ENCODE measurements at regions not wholly inside any gene's neighbourhood (a gene's known extent, or its start where the extent isn't known, plus 50 kb on each side); places are given as distances from the start of the nearest gene placed in this dataset.

GRCh38 chr5:174599992-174600391 lies 124.4 kb upstream of the MSX2 start:
- TF ChIP-seq EZH2 (IDR thresholded peaks at IDR 0.05; ENCODE audit: borderline replicate concordance, low read depth, low read length, severe bottlenecking), result no peak
- TF ChIP-seq CTCF (IDR thresholded peaks at IDR 0.05; ENCODE audit: extremely low read depth in 1 of 2, insufficient read depth in 1 of 2, low read depth in 1 of 2, low read length in 2 of 2), result no peak
- TF ChIP-seq POLR2A (IDR thresholded peaks at IDR 0.05; ENCODE audit: low read depth, low read length), result no peak
- TF ChIP-seq POLR2AphosphoS5 (IDR thresholded peaks at IDR 0.05; ENCODE audit: insufficient read depth, low read depth, low read length), result no peak
